SW480 (cell line): ENCODE measurements at regions not wholly inside any gene's neighbourhood (a gene's known extent, or its start where the extent isn't known, plus 50 kb on each side); places are given as distances from the start of the nearest gene placed in this dataset.
A peak's percentile ranks its signal among the peaks of the same experiment; 100 is the strongest.

Experiments used
- DNase-seq: peaks from one replicate; pipeline ENCODE4 v3.0.0-alpha.2; 2016; ENCODE audit warnings: low spot score

- peak; percentile 9 for DNase-seq
Measured at GRCh38 chr1:217311766-217312165, 319.1 kb downstream of the GPATCH2 start.

- no peak for DNase-seq
Measured at GRCh38 chr1:217311269-217311668, 319.6 kb downstream of the GPATCH2 start.

DNA sequence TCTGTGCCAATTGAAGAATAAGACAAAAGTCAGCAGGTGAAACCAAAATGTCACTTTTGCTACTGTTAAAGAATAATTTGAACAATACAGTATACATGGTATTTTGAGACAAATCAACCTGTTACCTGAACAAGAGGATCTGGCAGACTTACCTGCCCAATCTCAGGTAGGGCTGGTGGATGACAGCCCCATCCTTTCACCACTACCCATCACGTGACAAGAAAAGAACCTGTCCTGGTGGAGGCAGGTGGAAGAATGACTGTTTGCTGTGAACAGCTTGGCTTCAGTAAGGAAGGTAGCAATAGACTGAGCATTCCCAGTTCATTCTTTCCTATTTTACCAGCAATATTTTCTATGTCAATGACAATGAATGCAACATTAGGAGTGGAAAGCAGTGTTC, 349.6 kb downstream of the GPATCH2 start:
- DNase-seq, result no peak

- DNase-seq, result peak; percentile 7
Measured at GRCh38 chr1:217275655-217276398, 355.1 kb downstream of the GPATCH2 start.

- no peak for DNase-seq
Measured at GRCh38 chr1:217274927-217275654, 355.8 kb downstream of the GPATCH2 start.

DNA sequence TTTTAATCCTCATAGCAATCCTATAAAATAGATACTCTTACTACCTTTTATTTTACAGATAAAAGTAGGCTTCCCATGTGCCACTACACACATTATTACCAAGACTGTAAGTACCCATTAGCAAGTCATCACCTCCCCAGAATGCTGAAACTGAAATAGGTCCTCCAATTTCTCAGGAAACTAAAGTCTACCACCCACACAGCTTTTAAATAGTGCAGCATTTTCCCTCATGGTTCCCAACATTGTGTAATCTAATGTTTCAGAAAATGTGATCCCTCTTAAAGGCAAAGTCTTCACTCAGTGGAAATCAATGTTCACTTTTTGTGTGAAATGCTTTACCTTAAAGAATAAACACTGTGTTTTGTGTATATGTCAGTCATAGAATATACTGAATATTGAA, 356.5 kb downstream of the GPATCH2 start:
- no peak for DNase-seq

- DNase-seq, result no peak
Measured at GRCh38 chr1:217273866-217274265, 357.0 kb downstream of the GPATCH2 start.

GRCh38 chr1:217272385-217272784, 358.5 kb downstream of the GPATCH2 start:
- DNase-seq, result no peak

GRCh38 chr1:217270101-217270500, 360.8 kb downstream of the GPATCH2 start:
- DNase-seq, result no peak

- no peak for DNase-seq
Measured at GRCh38 chr1:217268058-217268457, 362.8 kb downstream of the GPATCH2 start.

DNA sequence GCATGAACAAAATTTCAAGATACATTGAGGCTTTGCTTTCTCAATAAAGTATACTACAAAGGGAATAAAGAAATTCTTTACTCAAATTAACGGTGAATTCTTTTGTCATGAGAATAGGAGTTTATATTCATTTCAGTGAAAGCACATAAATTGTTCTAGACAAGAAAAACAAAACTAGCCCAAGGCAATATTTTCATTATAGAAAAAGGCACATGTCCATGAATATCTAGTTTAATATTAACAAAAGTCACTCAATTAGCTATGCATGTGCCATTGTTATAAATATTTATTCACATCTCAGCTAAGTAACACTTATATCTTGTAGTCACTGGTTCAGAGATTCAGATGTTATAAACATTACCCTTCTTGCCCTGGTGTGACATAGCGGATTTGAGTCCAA, 369.3 kb downstream of the GPATCH2 start:
- DNase-seq, result no peak

DNA sequence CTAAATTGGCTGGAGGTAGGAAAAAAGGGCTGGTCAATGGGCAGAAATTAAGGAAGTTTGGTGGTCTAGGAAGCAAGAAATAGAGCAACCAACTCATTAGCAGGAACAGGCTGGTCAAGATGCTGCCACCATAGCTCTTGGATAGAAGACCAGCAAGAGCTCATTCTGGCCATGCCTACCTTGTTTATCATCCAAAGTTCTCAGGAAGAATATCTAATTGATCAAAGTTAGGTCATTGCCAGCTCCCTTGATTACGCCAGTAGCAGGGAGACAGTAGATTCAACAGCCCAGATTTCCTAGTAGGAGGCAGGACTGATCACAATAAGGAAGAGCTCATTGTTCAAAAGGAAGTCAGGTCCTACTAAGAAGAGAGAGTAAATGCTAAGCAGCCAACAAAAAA, 370.2 kb downstream of the GPATCH2 start:
- DNase-seq, result no peak

DNA sequence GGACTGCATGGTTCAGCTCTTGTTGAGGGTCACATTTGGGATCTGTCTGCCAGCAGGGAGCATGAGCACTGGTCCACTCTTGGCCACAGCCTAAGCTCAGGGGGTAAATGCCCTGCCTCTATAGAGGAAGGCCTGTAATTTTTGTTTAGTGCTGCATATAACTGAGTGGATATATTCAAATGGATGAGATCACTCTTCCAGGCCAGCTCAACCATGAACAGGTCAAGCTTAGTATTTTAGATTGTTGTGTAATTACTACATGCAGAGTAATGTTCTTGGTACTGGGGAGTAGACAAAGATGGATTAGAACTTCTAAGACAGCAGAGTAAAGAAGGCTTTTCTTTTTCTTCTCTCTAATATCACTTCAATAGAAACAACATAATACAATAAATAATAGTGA, 376.9 kb downstream of the GPATCH2 start:
- no peak for DNase-seq

DNA sequence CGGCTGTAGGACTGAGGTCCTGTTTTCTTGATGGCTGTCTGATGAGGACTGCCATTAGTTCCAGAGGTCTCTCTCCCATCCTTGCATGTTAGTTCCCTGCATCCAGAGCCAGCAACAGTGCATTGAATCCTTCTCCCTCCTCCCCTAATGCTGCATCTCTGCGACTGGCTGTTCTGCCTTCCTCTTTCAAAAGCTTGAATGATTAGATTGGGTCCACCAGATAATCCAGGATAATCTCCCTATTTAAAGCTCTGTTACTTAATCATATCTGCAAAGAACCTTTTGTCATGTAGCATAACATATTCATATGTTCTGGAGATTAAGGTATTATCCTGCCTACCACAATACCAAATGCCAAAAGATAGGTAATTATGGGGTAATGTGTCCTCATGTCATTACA, 377.5 kb downstream of the GPATCH2 start:
- no peak for DNase-seq

- DNase-seq, result no peak
Measured at GRCh38 chr1:217251121-217251520, 379.8 kb downstream of the GPATCH2 start.

DNA sequence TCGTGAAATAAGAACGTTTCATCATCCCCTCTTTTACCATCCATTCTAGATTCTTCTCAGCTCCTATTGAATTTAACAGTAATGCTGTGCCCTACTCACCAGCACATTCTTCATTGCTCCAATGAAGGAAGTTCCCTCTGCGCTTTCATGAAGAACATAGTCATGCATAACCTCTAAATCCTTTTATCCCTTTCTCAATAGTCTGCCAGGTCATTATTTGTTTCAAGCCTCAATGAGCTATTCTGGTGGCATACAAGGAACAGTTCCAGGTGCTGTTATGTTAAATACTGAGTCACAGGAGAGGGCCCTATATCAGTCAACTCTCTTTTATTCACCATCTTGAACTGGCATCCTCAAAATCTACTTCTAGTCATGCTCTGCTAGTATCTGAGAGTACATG, 381.0 kb downstream of the GPATCH2 start:
- DNase-seq, result no peak

DNA sequence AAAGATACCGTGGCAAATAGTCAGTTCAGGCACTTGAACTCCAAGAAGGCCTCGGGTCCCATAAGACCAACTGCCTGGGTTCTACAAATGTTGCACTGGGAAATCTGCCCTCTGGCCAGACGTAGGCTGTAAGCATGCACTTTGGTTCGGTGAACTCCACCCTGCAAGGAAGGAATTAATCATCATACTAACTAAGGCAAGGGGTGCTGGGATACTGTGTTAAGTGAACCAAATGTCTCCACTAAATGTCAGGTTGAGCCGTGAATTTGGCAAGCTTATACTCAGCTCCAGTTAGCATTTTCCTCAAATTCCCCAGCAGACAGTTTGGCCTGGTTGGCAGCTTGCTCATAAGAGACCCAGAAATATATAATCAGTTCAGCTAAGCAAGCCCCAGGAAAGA, 385.9 kb downstream of the GPATCH2 start:
- no peak for DNase-seq

- no peak for DNase-seq
Measured at GRCh38 chr1:217240656-217241055, 390.2 kb downstream of the GPATCH2 start.

- no peak for DNase-seq
Measured at GRCh38 chr1:217238945-217239344, 391.9 kb downstream of the GPATCH2 start.

GRCh38 chr1:217230412-217230811, 400.5 kb downstream of the GPATCH2 start:
- DNase-seq, result no peak

DNA sequence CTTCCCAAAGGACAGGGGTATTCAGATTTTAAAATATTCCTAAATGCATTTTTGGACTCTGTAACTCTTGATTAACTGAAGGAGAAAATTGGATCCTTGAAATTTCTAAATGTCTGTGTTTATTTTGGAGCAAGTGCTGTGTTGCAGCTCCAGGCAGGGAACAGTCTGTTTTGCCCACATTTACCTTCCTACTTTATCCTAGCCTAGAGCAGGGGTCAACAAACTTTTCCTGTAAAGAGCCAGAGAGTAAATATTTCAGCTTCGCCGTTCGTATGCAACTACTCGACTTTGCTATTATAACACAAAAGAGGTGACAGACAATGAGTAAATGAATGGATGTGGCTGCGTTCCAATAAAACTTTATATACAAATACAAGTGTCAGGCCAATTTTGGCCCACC, 402.2 kb downstream of the GPATCH2 start:
- DNase-seq, result no peak

- DNase-seq, result no peak
Measured at GRCh38 chr1:217224201-217224600, 406.7 kb downstream of the GPATCH2 start.

- no peak for DNase-seq
Measured at GRCh38 chr1:217214551-217214950, 416.3 kb downstream of the GPATCH2 start.

DNA sequence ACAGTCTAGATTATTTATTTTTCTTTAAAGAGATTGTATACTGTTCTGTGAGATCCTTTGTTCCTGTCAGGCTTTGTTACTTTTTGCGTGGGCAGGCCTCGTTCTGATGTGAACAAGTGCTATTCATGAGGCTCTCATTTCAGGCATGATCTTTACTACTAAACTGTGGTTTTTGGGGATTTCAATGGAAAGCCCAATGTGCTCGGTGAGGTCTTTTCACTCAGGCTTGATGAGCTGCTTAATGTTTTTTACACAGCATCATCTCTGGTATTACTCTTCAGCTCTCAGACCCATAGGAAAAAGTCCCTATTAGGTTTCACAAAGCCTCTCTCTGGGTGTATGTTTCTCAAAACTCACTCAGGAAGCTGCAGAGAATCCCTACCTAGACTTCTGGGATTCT, 419.4 kb downstream of the GPATCH2 start:
- no peak for DNase-seq
